ENCODE measurements at regions not wholly inside any gene's neighbourhood (a gene's known extent, or its start where the extent isn't known, plus 50 kb on each side); places are given as distances from the start of the nearest gene placed in this dataset.

GRCh38 chr4:127124919-127125318, 507.8 kb upstream of the INTU start:
- no peak overlapping the region for H3K4me3 ChIP-seq (ENCODE audit: low read depth, low read length)
- TF ChIP-seq CTCF (IDR thresholded peaks at IDR 0.05; ENCODE audit: insufficient read depth, low read depth, low read length): peak; percentile 15
- peak; percentile 8 for DNase-seq (ENCODE audit: low read depth)

- no peak for DNase-seq (ENCODE audit: low read depth)
- no peak for TF ChIP-seq CTCF (IDR thresholded peaks at IDR 0.05; ENCODE audit: insufficient read depth, low read depth, low read length)
These were observed 506.0 kb upstream of the INTU start for GRCh38 chr4:127126718-127127117.

GRCh38 chr4:127131527-127131926, 501.2 kb upstream of the INTU start:
- H3K4me3 ChIP-seq (ENCODE audit: low read depth, low read length): no peak overlapping the region
- no peak for TF ChIP-seq CTCF (IDR thresholded peaks at IDR 0.05; ENCODE audit: insufficient read depth, low read depth, low read length)
- DNase-seq (ENCODE audit: low read depth): no peak

More at GRCh38 chr4:127126718-127127117, 506.0 kb upstream of the INTU start:
- H3K4me3 ChIP-seq (ENCODE audit: low read depth, low read length): no peak overlapping the region

- no peak for DNase-seq (ENCODE audit: low read depth)
- TF ChIP-seq CTCF (IDR thresholded peaks at IDR 0.05; ENCODE audit: insufficient read depth, low read depth, low read length): no peak
- no peak overlapping the region for H3K4me3 ChIP-seq (ENCODE audit: low read depth, low read length)
These were observed 498.3 kb upstream of the INTU start for GRCh38 chr4:127134490-127134889.

GRCh38 chr4:127138586-127138985, 494.2 kb upstream of the INTU start:
- no peak for TF ChIP-seq CTCF (IDR thresholded peaks at IDR 0.05; ENCODE audit: insufficient read depth, low read depth, low read length)
- DNase-seq (ENCODE audit: low read depth): peak; percentile 29
- no peak overlapping the region for H3K4me3 ChIP-seq (ENCODE audit: low read depth, low read length)

- DNase-seq (ENCODE audit: low read depth): no peak
- no peak for TF ChIP-seq CTCF (IDR thresholded peaks at IDR 0.05; ENCODE audit: insufficient read depth, low read depth, low read length)
These were observed 492.9 kb upstream of the INTU start for GRCh38 chr4:127139788-127140286.

GRCh38 chr4:127140306-127140705, 492.5 kb upstream of the INTU start:
- peak; percentile 45 for DNase-seq (ENCODE audit: low read depth)
- no peak for TF ChIP-seq CTCF (IDR thresholded peaks at IDR 0.05; ENCODE audit: insufficient read depth, low read depth, low read length)
- H3K4me3 ChIP-seq (ENCODE audit: low read depth, low read length): no peak overlapping the region

More at GRCh38 chr4:127139788-127140286, 492.9 kb upstream of the INTU start:
- H3K4me3 ChIP-seq (ENCODE audit: low read depth, low read length): no peak overlapping the region

Measured in fibroblast of villous mesenchyme (primary cell).